RPMI8226 (cell line): ENCODE measurements at regions not wholly inside any gene's neighbourhood (a gene's known extent, or its start where the extent isn't known, plus 50 kb on each side); places are given as distances from the start of the nearest gene placed in this dataset.

Experiments
- DNase-seq: peaks from one replicate; pipeline ENCODE4 v3.0.0-alpha.2; 2015

GRCh38 chr22:22824340-22825212, 63.0 kb upstream of the IGLL5 start:
- DNase-seq, result no peak

GRCh38 chr22:22825213-22825593, 62.4 kb upstream of the IGLL5 start:
- DNase-seq, result no peak

GRCh38 chr22:22827187-22827939, 60.3 kb upstream of the IGLL5 start:
- no peak for DNase-seq

- no peak for DNase-seq
Measured at GRCh38 chr22:22830193-22830592, 57.4 kb upstream of the IGLL5 start.

GRCh38 chr22:22830957-22831688, 56.5 kb upstream of the IGLL5 start:
- no peak for DNase-seq

- no peak for DNase-seq
Measured at GRCh38 chr22:22833059-22833458, 54.6 kb upstream of the IGLL5 start.

- DNase-seq, result no peak
Measured at GRCh38 chr22:22833488-22833887, 54.1 kb upstream of the IGLL5 start.

GRCh38 chr22:22834204-22834603, 53.4 kb upstream of the IGLL5 start:
- DNase-seq, result no peak

- DNase-seq, result no peak
Measured at GRCh38 chr22:22834783-22835182, 52.8 kb upstream of the IGLL5 start.

- DNase-seq, result no peak
Measured at GRCh38 chr22:22835242-22835641, 52.4 kb upstream of the IGLL5 start.

- DNase-seq, result no peak
Measured at GRCh38 chr22:22835771-22836291, 51.8 kb upstream of the IGLL5 start.

- DNase-seq, result no peak
Measured at GRCh38 chr22:22836635-22837034, 51.0 kb upstream of the IGLL5 start.
